ENCODE measurements at regions not wholly inside any gene's neighbourhood (a gene's known extent, or its start where the extent isn't known, plus 50 kb on each side); places are given as distances from the start of the nearest gene placed in this dataset.

GRCh38 chr5:175096469-175097165, 347.4 kb downstream of the DRD1 start:
- Histone ChIP-seq H3K4me1 (ENCODE audit: control insufficient read depth, insufficient read depth, low read length) (no peaks in the 10 kb centered on the region), H3K9me1 (ENCODE audit: insufficient read depth, low read length) (no peaks in the 10 kb centered on the region), H3K79me1 (ENCODE audit: low read depth in 1 of 2, low read length in 2 of 2) (no peaks in the 10 kb centered on the region), H3K18ac (ENCODE audit: low read depth, low read length) (no peak overlapping the region), H3K4ac (ENCODE audit: low read depth, low read length) (no peak overlapping the region), H3K27ac (ENCODE audit: insufficient read depth, low read length) (no peak overlapping the region), H3K23ac (ENCODE audit: low read depth, low read length) (no peak overlapping the region), H2BK15ac (ENCODE audit: low read depth, low read length) (no peak overlapping the region), H4K5ac (ENCODE audit: low read depth, low read length) (no peak overlapping the region), H4K8ac (ENCODE audit: low read depth in 2 of 2, low read length in 2 of 2) (no peak overlapping the region), H4K20me1 (ENCODE audit: insufficient read depth, low read length) (no peaks in the 10 kb centered on the region), H3K27me3 (ENCODE audit: control insufficient read depth, insufficient read depth, low read length) (no peaks in the 10 kb centered on the region), H2AK9ac (replicated peaks; ENCODE audit: low read depth, low read length, poor library complexity) (no peak overlapping the region), H3K36me3 (ENCODE audit: control insufficient read depth, insufficient read depth, low read length) (no peaks in the 10 kb centered on the region), H4K91ac (ENCODE audit: insufficient read depth, low read depth, low read length) (no peak overlapping the region), H2AK5ac (ENCODE audit: low read depth, low read length) (no peak overlapping the region), H2BK120ac (ENCODE audit: low read depth, low read length) (no peak overlapping the region), H3K14ac (replicated peaks; ENCODE audit: low read depth, low read length) (no peak overlapping the region), H2AFZ (replicated peaks; ENCODE audit: low read length, poor library complexity) (no peak overlapping the region), H3K9ac (ENCODE audit: low read depth, low read length) (no peak overlapping the region), H3K9me3 (ENCODE audit: control insufficient read depth, insufficient read depth, low read length) (no peaks in the 10 kb centered on the region), H3K56ac (ENCODE audit: extremely low read depth, insufficient read depth, low read length) (no peak overlapping the region), H2BK20ac (ENCODE audit: low read depth, low read length) (no peak overlapping the region), H3K4me3 (ENCODE audit: insufficient read depth, low read depth, low read length) (no peak overlapping the region), H3K4me2 (ENCODE audit: low read depth, low read length) (no peak overlapping the region), H2BK5ac (ENCODE audit: low read depth, low read length, poor library complexity, severe bottlenecking) (no peak overlapping the region)
- WGBS, 2 experiments (ENCODE audit: extremely low coverage in 2 of 2, insufficient read length in 1 of 2), result 30% methylated on average over 2 of the region's 12 CpGs; no CpG with 5 or more reads in 1 of the 2 experiments
- ATAC-seq (ENCODE audit: low read depth) (no peak), DNase-seq (no peak)
- POLR2A ChIA-PET (ENCODE audit: unreplicated experiment), result no interaction called here
- no TSS peak for BruUV-seq (replicated peaks)
- intact Hi-C loops (cut with micrococcal nuclease), result no loop called here
- CTCF ChIA-PET, result no interaction called here
- dilution Hi-C loops (cut with HindIII; ENCODE audit: low sequenced_read_pairs, unreplicated experiment), result no loop called here
- TF ChIP-seq RCOR1 (IDR thresholded peaks at IDR 0.05; ENCODE audit: insufficient replicate concordance, low read length), result no peak
- in situ Hi-C loops (cut with MboI; ENCODE audit: low sequenced_read_pairs), result no loop called here
